HCT116 (cell line): ENCODE measurements at regions not wholly inside any gene's neighbourhood (a gene's known extent, or its start where the extent isn't known, plus 50 kb on each side); places are given as distances from the start of the nearest gene placed in this dataset.

Source experiments
- ATAC-seq: fragments of 200-7000 bp; cut with Tn5 transposase; 2 replicates; pipeline ENCODE4 v1.9.1; 2020; ENCODE audit warnings: mild to moderate bottlenecking, moderate library complexity
- BruUV-seq: library from RNA; stranded (reverse); fragments of 400-500 nt; replicated peaks from 2 replicates; lab custom pipeline; 2021; lab: Mats Ljungman, UMichigan
- CTCF ChIA-PET: fragments of 300-600 bp; sonication (Branson Sonifier 250); formaldehyde crosslinking; loops from one replicate; lab custom pipeline; 2021; ENCODE audit warnings: antibody characterized with exemption; lab: Charles Lee
- POLR2A ChIA-PET: fragments of 300-600, 350-600 bp; sonication (Branson Sonifier 250); formaldehyde crosslinking; loops from one replicate; lab custom pipeline; 2021; ENCODE audit warnings: antibody characterized with exemption; lab: Charles Lee
- RAD21 ChIA-PET, 2 experiments: fragments of 300-600 bp; sonication (Branson Sonifier 250); formaldehyde crosslinking; loops; one replicate each; lab custom pipeline; 2023; ENCODE audit warnings: low total read pairs in 2 of 2; ENCODE audit not compliant: uncharacterized antibody in 2 of 2, unreplicated experiment in 2 of 2, low non-redundant PET in 1 of 2; lab: Charles Lee
- DNase-seq: peaks from one replicate; pipeline ENCODE4 v3.0.0-alpha.2; 2010; ENCODE audit warnings: low read depth, low spot score
- H2AFZ ChIP-seq: fragments of 200-600 bp; shearing (Covaris generic), sonication (generic); 2 replicates; pipeline ENCODE4 v1.6.1; 2017; ENCODE audit warnings: low read depth, mixed run types, mixed read lengths, antibody characterized with exemption, low read length; ENCODE audit not compliant: poor library complexity, severe bottlenecking
- H3K27ac ChIP-seq: 2 replicates; pipeline ENCODE4 v1.5.1; 2012; ENCODE audit warnings: low read depth, low read length
- H3K27me3 ChIP-seq: fragments of 200-600 bp; sonication (generic); 2 replicates; pipeline ENCODE4 v1.6.1; 2016; ENCODE audit warnings: mixed run types, low read length, mixed read lengths; ENCODE audit not compliant: insufficient read depth
- H3K36me3 ChIP-seq, 2 experiments: fragments of 200-500 bp in 1 of 2; fragments of 200-600 bp in 1 of 2; sonication (Bioruptor generic) in 1 of 2; sonication (generic) in 1 of 2; 2 replicates each; pipeline versions ENCODE4 v1.5.1 to v1.6.1; 2014 to 2016; ENCODE audit warnings: low read length in 2 of 2, inconsistent platforms in 1 of 2, mixed read lengths in 1 of 2, mixed run types in 1 of 2; ENCODE audit not compliant: insufficient read depth in 2 of 2, control insufficient read depth in 1 of 2
- H3K4me1 ChIP-seq, 2 experiments: fragments of 200-600 bp in 1 of 2; sonication (generic) in 1 of 2; 2 replicates each; pipeline versions ENCODE4 v1.5.1 to v1.6.1; 2012 to 2017; ENCODE audit warnings: low read length in 2 of 2, inconsistent platforms in 1 of 2, mild to moderate bottlenecking in 1 of 2, mixed read lengths in 1 of 2, mixed run types in 1 of 2, moderate library complexity in 1 of 2; ENCODE audit not compliant: insufficient read depth in 2 of 2, control insufficient read depth in 1 of 2
- H3K4me2 ChIP-seq: fragments of 200-600 bp; sonication (generic); 2 replicates; pipeline ENCODE4 v1.6.1; 2017; ENCODE audit warnings: mixed run types, low read length, mixed read lengths
- H3K4me3 ChIP-seq, 2 experiments: fragments of 200-600 bp in 1 of 2; sonication (generic) in 1 of 2; replicated peaks in 1 of 2; 2 replicates each; pipeline ENCODE4 v1.5.1; 2011 to 2016; ENCODE audit warnings: low read length in 2 of 2, control low read depth in 1 of 2, low read depth in 1 of 2, mild to moderate bottlenecking in 1 of 2, mixed read lengths in 1 of 2, mixed run types in 1 of 2
- H3K79me2 ChIP-seq: fragments of 200-600 bp; sonication (generic); 2 replicates; pipeline ENCODE4 v1.6.1; 2017; ENCODE audit warnings: mild to moderate bottlenecking, mixed run types, low read length, moderate library complexity, mixed read lengths; ENCODE audit not compliant: insufficient read depth
- H3K9ac ChIP-seq: fragments of 200-600 bp; sonication (generic); 2 replicates; pipeline ENCODE4 v1.6.1; 2016; ENCODE audit warnings: low read length, mixed read lengths
- H3K9me2 ChIP-seq: fragments of 200-600 bp; sonication (generic), shearing (Covaris generic); 2 replicates; pipeline ENCODE4 v1.6.1; 2017; ENCODE audit warnings: mixed run types, mild to moderate bottlenecking, moderate library complexity; ENCODE audit not compliant: insufficient read depth
- H3K9me3 ChIP-seq, 2 experiments: fragments of 200-500 bp in 1 of 2; fragments of 200-600 bp in 1 of 2; sonication (Bioruptor generic) in 1 of 2; sonication (generic) in 1 of 2; 2 replicates each; pipeline ENCODE4 v1.6.1; 2014 to 2017; ENCODE audit warnings: low read length in 2 of 2, mixed read lengths in 2 of 2, inconsistent platforms in 1 of 2, low read depth in 1 of 2, mild to moderate bottlenecking in 1 of 2, mixed run types in 1 of 2, moderate library complexity in 1 of 2; ENCODE audit not compliant: control insufficient read depth in 1 of 2, insufficient read depth in 1 of 2
- H4K20me1 ChIP-seq: fragments of 200-600 bp; sonication (generic), shearing (Covaris generic); 2 replicates; pipeline ENCODE4 v1.6.1; 2017; ENCODE audit warnings: mixed run types, mild to moderate bottlenecking, moderate library complexity; ENCODE audit not compliant: insufficient read depth
- ATF3 ChIP-seq: IDR thresholded peaks from 2 replicates; pipeline ENCODE4 v1.6.1; 2012
- CEBPB ChIP-seq: IDR thresholded peaks from 2 replicates; pipeline ENCODE4 v1.6.1; 2012; ENCODE audit warnings: low read depth
- ELF1 ChIP-seq: IDR thresholded peaks from 2 replicates; pipeline ENCODE4 v1.6.1; 2012; ENCODE audit warnings: low read depth, borderline replicate concordance
- EZH2 ChIP-seq: fragments of 200-600 bp; sonication (generic); IDR thresholded peaks from 2 replicates; pipeline ENCODE4 v1.6.1; 2017; ENCODE audit warnings: antibody characterized with exemption, mixed run types
- FOSL1 ChIP-seq: IDR thresholded peaks from 2 replicates; pipeline ENCODE4 v1.6.1; 2012; ENCODE audit warnings: low read depth
- RAD21 ChIP-seq: IDR thresholded peaks from 2 replicates; pipeline ENCODE4 v1.6.1; 2012; ENCODE audit warnings: low read depth, mild to moderate bottlenecking
- REST ChIP-seq: IDR thresholded peaks from 2 replicates; pipeline ENCODE4 v1.6.1; 2012; ENCODE audit warnings: low read depth
- SIN3A ChIP-seq: IDR thresholded peaks from 2 replicates; pipeline ENCODE4 v1.6.1; 2012; ENCODE audit warnings: low read depth
- TCF7L2 ChIP-seq: IDR thresholded peaks from 2 replicates; pipeline ENCODE4 v1.7.0; 2011; ENCODE audit warnings: borderline replicate concordance, inconsistent platforms; ENCODE audit not compliant: insufficient read depth, insufficient read length; ENCODE audit errors: extremely low read depth
- YY1 ChIP-seq: IDR thresholded peaks from 2 replicates; pipeline ENCODE4 v1.6.1; 2011; ENCODE audit warnings: low read length, low read depth, moderate library complexity, mild to moderate bottlenecking; ENCODE audit not compliant: insufficient replicate concordance; ENCODE audit errors: extremely low read depth
- ZFX ChIP-seq: fragments of 450-650 bp; IDR thresholded peaks from 2 replicates; pipeline ENCODE4 v1.6.1; 2017
- ZNF274 ChIP-seq: fragments of 200-500 bp; sonication (Bioruptor generic); IDR thresholded peaks from 2 replicates; pipeline ENCODE4 v1.6.1; 2014; ENCODE audit warnings: mild to moderate bottlenecking, low read depth, low read length, inconsistent platforms
- intact Hi-C: fragments of 100-400 bp; cut with micrococcal nuclease; formaldehyde crosslinking; loops from 2 replicates; pipeline ENCODE4 v1.10.0; 2022
- TF ChIP-seq, protein P1 (sequence below): IDR thresholded peaks from 2 replicates; pipeline ENCODE4 v1.6.1; 2011; ENCODE audit warnings: mild to moderate bottlenecking, low read length, moderate library complexity; ENCODE audit not compliant: insufficient replicate concordance; ENCODE audit errors: extremely low read depth

DNA sequence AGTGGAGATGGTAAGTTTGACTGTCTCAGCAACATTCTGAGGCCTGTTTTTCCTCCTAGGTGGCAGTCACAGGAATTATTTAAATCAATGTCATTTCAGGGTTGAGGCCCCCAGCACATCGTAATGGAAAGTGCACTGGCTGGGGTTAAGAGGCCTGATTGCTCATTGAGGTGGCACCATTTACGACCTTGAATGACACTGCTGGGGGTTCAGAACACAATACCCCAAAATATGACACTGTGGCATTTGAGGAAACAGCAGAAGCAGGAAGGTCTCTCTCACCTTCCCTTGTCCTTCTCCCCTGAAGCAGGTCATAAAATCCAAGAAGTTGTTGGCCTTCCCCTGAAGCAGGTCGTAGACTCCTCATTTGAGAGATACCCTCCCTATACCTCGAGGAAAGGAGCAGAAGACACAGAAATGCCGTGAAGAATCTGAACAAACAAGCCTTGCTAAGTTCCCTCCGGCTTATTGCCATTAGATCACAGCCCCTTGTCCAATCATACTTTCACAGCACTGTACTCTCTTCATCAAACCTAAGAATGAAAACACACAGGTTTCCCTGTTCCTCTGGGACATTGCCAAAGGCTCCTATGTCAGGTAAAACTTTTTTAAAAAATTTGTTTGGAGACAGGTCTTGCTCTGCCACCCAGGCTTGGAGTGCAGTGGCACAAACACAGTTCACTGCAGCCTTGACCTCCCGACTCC, 71.3 kb downstream of the S1PR1 start:
- RAD21 ChIA-PET: no interaction called here
- BruUV-seq: no TSS peak
- ATAC-seq: no peak
- Histone ChIP-seq H3K4me3 (no peak overlapping the region), H2AFZ (no peak overlapping the region), H3K4me2 (no peak overlapping the region), H3K36me3 (no peaks in the 10 kb centered on the region), H3K9me2 (no peaks in the 10 kb centered on the region), H3K27me3 (peaks cover 20% of the 10 kb centered on the region), H3K27ac (no peak overlapping the region), H3K79me2 (no peaks in the 10 kb centered on the region), H4K20me1 (no peaks in the 10 kb centered on the region), H3K9ac (no peak overlapping the region), H3K4me1 (no peaks in the 10 kb centered on the region), H3K9me3 (no peaks in the 10 kb centered on the region)
- POLR2A ChIA-PET: no interaction called here
- CTCF ChIA-PET: interaction anchor here (1.8 to 3.1 kb wide), 3 partner anchors 50 to 133 kb away, joined by 11 to 57 read pairs (median 30); no protein-coding TSS in a partner anchor
- no peak for TF ChIP-seq RAD21
- TF ChIP-seq FOSL1: no peak
- no peak for TF ChIP-seq CEBPB
- TF ChIP-seq EZH2: no peak
- TF ChIP-seq, protein P1, sequence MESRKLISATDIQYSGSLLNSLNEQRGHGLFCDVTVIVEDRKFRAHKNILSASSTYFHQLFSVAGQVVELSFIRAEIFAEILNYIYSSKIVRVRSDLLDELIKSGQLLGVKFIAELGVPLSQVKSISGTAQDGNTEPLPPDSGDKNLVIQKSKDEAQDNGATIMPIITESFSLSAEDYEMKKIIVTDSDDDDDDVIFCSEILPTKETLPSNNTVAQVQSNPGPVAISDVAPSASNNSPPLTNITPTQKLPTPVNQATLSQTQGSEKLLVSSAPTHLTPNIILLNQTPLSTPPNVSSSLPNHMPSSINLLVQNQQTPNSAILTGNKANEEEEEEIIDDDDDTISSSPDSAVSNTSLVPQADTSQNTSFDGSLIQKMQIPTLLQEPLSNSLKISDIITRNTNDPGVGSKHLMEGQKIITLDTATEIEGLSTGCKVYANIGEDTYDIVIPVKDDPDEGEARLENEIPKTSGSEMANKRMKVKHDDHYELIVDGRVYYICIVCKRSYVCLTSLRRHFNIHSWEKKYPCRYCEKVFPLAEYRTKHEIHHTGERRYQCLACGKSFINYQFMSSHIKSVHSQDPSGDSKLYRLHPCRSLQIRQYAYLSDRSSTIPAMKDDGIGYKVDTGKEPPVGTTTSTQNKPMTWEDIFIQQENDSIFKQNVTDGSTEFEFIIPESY: no peak
- DNase-seq: no peak
- intact Hi-C loops: no loop called here

GRCh38 chr1:101308935-101309333, 72.1 kb downstream of the S1PR1 start:
- RAD21 ChIA-PET: interaction anchor here (0.7 to 1.4 kb wide), 6 partner anchors 20 to 130 kb away, joined by 4 to 8 read pairs (median 6); no protein-coding TSS in a partner anchor
- DNase-seq: no peak
- POLR2A ChIA-PET: interaction anchor here (1.1 kb wide), 1 partner anchor 101 kb away, joined by 3 read pairs; no protein-coding TSS in a partner anchor
- Histone ChIP-seq H2AFZ (peak overlapping the region; percentile 8), H3K27me3 (peaks cover 23% of the 10 kb centered on the region), H3K4me1 (no peaks in the 10 kb centered on the region), H3K9ac (no peak overlapping the region), H3K36me3 (no peaks in the 10 kb centered on the region), H3K4me3 (no peak overlapping the region), H3K79me2 (no peaks in the 10 kb centered on the region), H3K9me2 (no peaks in the 10 kb centered on the region), H3K27ac (no peak overlapping the region), H3K9me3 (no peaks in the 10 kb centered on the region), H4K20me1 (no peaks in the 10 kb centered on the region), H3K4me2 (no peak overlapping the region; the same call in 1 of the 2 replicates)
- BruUV-seq: no TSS peak
- peak; percentile 70 for ATAC-seq
- intact Hi-C loops: loop anchor here (1.0 kb wide), 2 partner anchors 48 to 129 kb away; no protein-coding TSS in a partner anchor
- CTCF ChIA-PET: interaction anchor here (0.6 to 3.1 kb wide), 19 partner anchors 9 to 1661 kb away, joined by 3 to 57 read pairs (median 5); no protein-coding TSS in a partner anchor
- TF ChIP-seq RAD21 (no peak), TCF7L2 (no peak), ATF3 (no peak), ZNF274 (no peak), ZFX (no peak), SIN3A (no peak), EZH2 (no peak), YY1 (no peak), ELF1 (no peak), REST (no peak), FOSL1 (no peak)
